MM.1S (cell line): ENCODE measurements at regions not wholly inside any gene's neighbourhood (a gene's known extent, or its start where the extent isn't known, plus 50 kb on each side); places are given as distances from the start of the nearest gene placed in this dataset.

Experiments used
- DNase-seq: peaks from one replicate; pipeline ENCODE4 v3.0.0-alpha.2; 2015
- H2AFZ ChIP-seq: fragments of 300-600 bp; sonication (generic); 2 replicates; pipeline ENCODE4 v1.6.0; 2016; ENCODE audit warnings: antibody characterized with exemption, low read length
- H3F3A ChIP-seq: fragments of 300-600 bp; sonication (generic); 2 replicates; pipeline ENCODE4 v1.6.1; 2016; ENCODE audit warnings: mild to moderate bottlenecking, antibody characterized with exemption, low read length, moderate library complexity, mixed read lengths; ENCODE audit not compliant: insufficient read depth
- H3K27ac ChIP-seq: fragments of 300-600 bp; sonication (generic); 2 replicates; pipeline ENCODE4 v1.5.1; 2016; ENCODE audit warnings: mild to moderate bottlenecking, low read length
- H3K27me3 ChIP-seq: fragments of 300-600 bp; sonication (generic); replicated peaks from 2 replicates; pipeline ENCODE4 v1.6.0; 2016; ENCODE audit warnings: low read length; ENCODE audit not compliant: insufficient read depth
- H3K36me3 ChIP-seq: fragments of 300-600 bp; sonication (generic); replicated peaks from 2 replicates; pipeline ENCODE4 v1.6.1; 2016; ENCODE audit warnings: mild to moderate bottlenecking, low read length, mixed read lengths; ENCODE audit not compliant: insufficient read depth
- H3K4me1 ChIP-seq: fragments of 300-600 bp; sonication (generic); 2 replicates; pipeline ENCODE4 v1.6.1; 2016; ENCODE audit warnings: low read length, mixed read lengths
- H3K4me2 ChIP-seq: fragments of 300-600 bp; sonication (generic); 2 replicates; pipeline ENCODE4 v1.6.0; 2016; ENCODE audit warnings: low read depth, low read length
- H3K4me3 ChIP-seq: fragments of 300-600 bp; sonication (generic); 2 replicates; pipeline ENCODE4 v1.5.1; 2016; ENCODE audit warnings: low read length, mixed read lengths
- H3K79me2 ChIP-seq: fragments of 300-600 bp; sonication (generic); 2 replicates; pipeline ENCODE4 v1.6.1; 2016; ENCODE audit warnings: mixed run types, low read length, mixed read lengths
- H3K9ac ChIP-seq: fragments of 300-600 bp; sonication (generic); 2 replicates; pipeline ENCODE4 v1.6.1; 2016; ENCODE audit warnings: low read length, mixed read lengths
- H3K9me2 ChIP-seq: fragments of 300-600 bp; sonication (generic); replicated peaks from 2 replicates; pipeline ENCODE4 v1.6.1; 2016; ENCODE audit warnings: mild to moderate bottlenecking, low read length, mixed read lengths; ENCODE audit not compliant: insufficient read depth
- H3K9me3 ChIP-seq: fragments of 300-600 bp; sonication (generic); replicated peaks from 2 replicates; pipeline ENCODE4 v1.6.1; 2016; ENCODE audit warnings: mild to moderate bottlenecking, low read length, mixed read lengths; ENCODE audit not compliant: insufficient read depth
- H4K20me1 ChIP-seq: fragments of 300-600 bp; sonication (generic); 2 replicates; pipeline ENCODE4 v1.6.1; 2016; ENCODE audit warnings: mild to moderate bottlenecking, low read length, moderate library complexity, mixed read lengths; ENCODE audit not compliant: insufficient read depth
- CTCF ChIP-seq: fragments of 300-600 bp; sonication (generic); IDR thresholded peaks from 2 replicates; pipeline ENCODE4 v1.5.1; 2016; ENCODE audit warnings: antibody characterized with exemption, low read length, mixed read lengths
- EZH2 ChIP-seq: fragments of 300-600 bp; sonication (generic); optimal IDR thresholded peaks from 2 replicates; pipeline ENCODE3; 2017; ENCODE audit warnings: low read depth, mild to moderate bottlenecking, antibody characterized with exemption, low read length, mixed read lengths
- EZH2phosphoT487 ChIP-seq: fragments of 300-600 bp; sonication (generic); IDR thresholded peaks from 2 replicates; pipeline ENCODE4 v1.6.1; 2018; ENCODE audit warnings: antibody characterized with exemption, low read length

DNA sequence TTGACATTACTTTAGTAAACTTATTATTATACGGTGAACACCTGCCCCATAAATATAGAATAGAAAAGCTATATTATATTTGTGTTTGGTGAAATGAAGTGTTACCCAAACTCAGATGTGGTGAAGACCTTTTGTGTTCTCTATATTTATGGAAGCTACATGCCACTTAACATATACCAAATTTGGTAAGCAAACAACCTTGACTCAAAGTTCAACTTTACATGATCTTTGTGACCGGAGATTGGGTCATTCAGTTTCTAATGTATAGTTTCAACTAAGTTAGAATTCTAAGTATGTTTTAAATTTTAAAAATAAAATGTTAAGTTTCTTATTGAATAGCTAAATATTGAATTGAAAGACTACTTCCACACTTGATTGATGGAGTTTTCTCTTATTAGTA lies 288.6 kb upstream of the SEMA3D start:
- Histone ChIP-seq H3F3A (no peaks in the 10 kb centered on the region), H3K4me2 (no peak overlapping the region), H3K36me3 (no peaks in the 10 kb centered on the region), H3K27ac (no peak overlapping the region), H3K9me2 (no peaks in the 10 kb centered on the region), H3K4me3 (no peak overlapping the region), H3K9ac (no peak overlapping the region), H3K9me3 (no peaks in the 10 kb centered on the region), H2AFZ (no peak overlapping the region), H3K27me3 (no peaks in the 10 kb centered on the region), H3K4me1 (no peaks in the 10 kb centered on the region), H4K20me1 (no peaks in the 10 kb centered on the region), H3K79me2 (no peaks in the 10 kb centered on the region)
- TF ChIP-seq EZH2phosphoT487 (no peak), CTCF (no peak), EZH2 (no peak)
- DNase-seq = no peak

DNA sequence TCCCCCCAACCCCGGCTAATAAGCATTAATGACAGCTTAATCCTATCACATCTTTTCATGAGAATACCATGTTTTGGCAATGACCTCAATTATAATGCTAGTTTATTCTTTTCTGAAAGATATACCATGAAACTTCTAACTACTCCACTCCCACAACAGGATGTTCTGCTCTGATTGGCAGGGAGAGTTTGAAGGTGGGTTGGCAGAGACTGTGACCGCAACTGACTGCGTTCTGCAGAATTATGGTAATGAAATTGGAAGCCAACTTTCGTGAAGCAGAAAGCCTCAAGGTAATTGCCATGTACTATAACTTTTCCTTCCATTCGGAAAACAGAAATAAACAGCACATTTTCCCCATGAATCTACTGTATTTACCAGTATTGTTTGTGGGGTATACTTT lies 288.2 kb upstream of the SEMA3D start:
- no peak overlapping the region for H3K4me2 ChIP-seq
- no peaks in the 10 kb centered on the region for H3K79me2 ChIP-seq
- TF ChIP-seq EZH2 (no peak), EZH2phosphoT487 (no peak), CTCF (no peak)

GRCh38 chr7:85474234-85474633 lies 287.4 kb upstream of the SEMA3D start:
- H3K4me3 ChIP-seq = no peak overlapping the region
- H2AFZ ChIP-seq = no peak overlapping the region
- no peak for DNase-seq
- no peaks in the 10 kb centered on the region for H3K9me3 ChIP-seq
- H3K4me2 ChIP-seq = peak overlapping the region; percentile 6; the same call in 1 of the 2 replicates
- TF ChIP-seq CTCF (no peak), EZH2 (no peak), EZH2phosphoT487 (no peak)
- no peaks in the 10 kb centered on the region for H3K79me2 ChIP-seq
- H3K27me3 ChIP-seq = no peaks in the 10 kb centered on the region
- no peaks in the 10 kb centered on the region for H3K9me2 ChIP-seq
- no peak overlapping the region for H3K9ac ChIP-seq
- H3F3A ChIP-seq = no peaks in the 10 kb centered on the region
- H4K20me1 ChIP-seq = no peaks in the 10 kb centered on the region
- no peaks in the 10 kb centered on the region for H3K36me3 ChIP-seq
- H3K27ac ChIP-seq = no peak overlapping the region
- H3K4me1 ChIP-seq = no peaks in the 10 kb centered on the region

More for the DNA sequence above, 288.2 kb upstream of the SEMA3D start:
- H3K27me3 ChIP-seq = no peaks in the 10 kb centered on the region
- no peaks in the 10 kb centered on the region for H3K4me1 ChIP-seq
- no peak overlapping the region for H3K9ac ChIP-seq
- no peak for DNase-seq
- H3K27ac ChIP-seq = no peak overlapping the region
- no peaks in the 10 kb centered on the region for H3K9me3 ChIP-seq
- H3K36me3 ChIP-seq = no peaks in the 10 kb centered on the region
- no peaks in the 10 kb centered on the region for H3F3A ChIP-seq
- H3K9me2 ChIP-seq = no peaks in the 10 kb centered on the region
- no peak overlapping the region for H2AFZ ChIP-seq
- no peak overlapping the region for H3K4me3 ChIP-seq
- no peaks in the 10 kb centered on the region for H4K20me1 ChIP-seq
